ENCODE measurements at regions not wholly inside any gene's neighbourhood (a gene's known extent, or its start where the extent isn't known, plus 50 kb on each side); places are given as distances from the start of the nearest gene placed in this dataset.
"Not testable (repeated sequence)": the region's sequence is repeated elsewhere in the genome, so short reads cannot be mapped to it uniquely, and the experiment has no call there.

- DNase-seq (ENCODE audit: low read depth in 2 of 2): no peak
These were observed 512.4 kb upstream of the CHD1 start for GRCh38 chr5:99441235-99441634.

- no peak for DNase-seq (ENCODE audit: low read depth in 2 of 2)
These were observed 509.8 kb upstream of the CHD1 start for GRCh38 chr5:99438619-99439018.

- no peak for DNase-seq (ENCODE audit: low read depth in 2 of 2)
These were observed 509.2 kb upstream of the CHD1 start for GRCh38 chr5:99437986-99438385.

- not testable (repeated sequence) for DNase-seq (ENCODE audit: low read depth in 2 of 2)
These were observed 494.6 kb upstream of the CHD1 start for GRCh38 chr5:99423396-99423795.

GRCh38 chr5:99418640-99419039 lies 489.8 kb upstream of the CHD1 start:
- not testable (repeated sequence) for DNase-seq (ENCODE audit: low read depth in 2 of 2)

GRCh38 chr5:99410386-99410785 lies 481.6 kb upstream of the CHD1 start:
- not testable (repeated sequence) for DNase-seq (ENCODE audit: low read depth in 2 of 2)

GRCh38 chr5:99404764-99405302 lies 476.0 kb upstream of the CHD1 start:
- DNase-seq (ENCODE audit: low read depth in 2 of 2): not testable (repeated sequence)

GRCh38 chr5:99400571-99400970 lies 471.8 kb upstream of the CHD1 start:
- DNase-seq (ENCODE audit: low read depth in 2 of 2): not testable (repeated sequence)

- no peak for DNase-seq (ENCODE audit: low read depth in 2 of 2)
These were observed 470.2 kb upstream of the CHD1 start for GRCh38 chr5:99398976-99399375.

GRCh38 chr5:99386406-99387077 lies 457.7 kb upstream of the CHD1 start:
- DNase-seq (ENCODE audit: low read depth in 2 of 2): no peak

GRCh38 chr5:99379187-99379586 lies 450.4 kb upstream of the CHD1 start:
- DNase-seq (ENCODE audit: low read depth in 2 of 2): no peak

GRCh38 chr5:99378443-99378842 lies 449.6 kb upstream of the CHD1 start:
- no peak for DNase-seq (ENCODE audit: low read depth in 2 of 2)

GRCh38 chr5:99369797-99370593 lies 441.2 kb upstream of the CHD1 start:
- DNase-seq (ENCODE audit: low read depth in 2 of 2): no peak

GRCh38 chr5:99368726-99369125 lies 439.9 kb upstream of the CHD1 start:
- no peak for DNase-seq (ENCODE audit: low read depth in 2 of 2)

GRCh38 chr5:99355881-99356280 lies 427.1 kb upstream of the CHD1 start:
- no peak for DNase-seq (ENCODE audit: low read depth in 2 of 2)

- no peak for DNase-seq (ENCODE audit: low read depth in 2 of 2)
These were observed 421.0 kb upstream of the CHD1 start for GRCh38 chr5:99349787-99350186.

- no peak for DNase-seq (ENCODE audit: low read depth in 2 of 2)
These were observed 419.8 kb upstream of the CHD1 start for GRCh38 chr5:99348597-99348996.

- DNase-seq (ENCODE audit: low read depth in 2 of 2): not testable (repeated sequence)
These were observed 411.0 kb upstream of the CHD1 start for GRCh38 chr5:99339758-99340157.

- no peak for DNase-seq (ENCODE audit: low read depth in 2 of 2)
These were observed 406.1 kb upstream of the CHD1 start for GRCh38 chr5:99334936-99335335.

- DNase-seq (ENCODE audit: low read depth in 2 of 2): no peak
These were observed 402.3 kb upstream of the CHD1 start for GRCh38 chr5:99331061-99331460.

- DNase-seq (ENCODE audit: low read depth in 2 of 2): no peak
These were observed 391.6 kb upstream of the CHD1 start for GRCh38 chr5:99320436-99320835.

- DNase-seq (ENCODE audit: low read depth in 2 of 2): no peak
These were observed 388.3 kb upstream of the CHD1 start for GRCh38 chr5:99317136-99317535.

- no peak for DNase-seq (ENCODE audit: low read depth in 2 of 2)
These were observed 387.7 kb upstream of the CHD1 start for GRCh38 chr5:99316484-99316883.
